H1 (cell line): ENCODE measurements at regions not wholly inside any gene's neighbourhood (a gene's known extent, or its start where the extent isn't known, plus 50 kb on each side); places are given as distances from the start of the nearest gene placed in this dataset.

Experiments
- CTCF ChIA-PET: fragments of 300-600 bp; sonication (Branson Sonifier 250); formaldehyde crosslinking; loops from one replicate; lab custom pipeline; 2021; ENCODE audit not compliant: partially characterized antibody; lab: Charles Lee
- POLR2A ChIA-PET: fragments of 300-600 bp; sonication (Branson Sonifier 250); formaldehyde crosslinking; loops from one replicate; lab custom pipeline; 2021; ENCODE audit warnings: inconsistent platforms; ENCODE audit not compliant: partially characterized antibody; lab: Charles Lee
- DNase-seq, 2 experiments: peaks; one replicate each; pipeline versions ENCODE4 v3.0.0 to v3.0.0-alpha.2; 2010 to 2022; ENCODE audit warnings: low spot score in 2 of 2, low read depth in 1 of 2, mixed read lengths in 1 of 2
- FAIRE-seq: peaks from 2 replicates; lab custom pipeline; 2011; peaks lifted over from hg19 to GRCh38; lab: Jason Lieb, UNC
- H2AFZ ChIP-seq: 2 replicates; pipeline ENCODE4 v1.8.1; 2012; ENCODE audit warnings: low read length, inconsistent platforms
- H2AK5ac ChIP-seq: 2 replicates; pipeline ENCODE4 v1.6.1; 2013; ENCODE audit warnings: low read depth, low read length
- H2BK120ac ChIP-seq: replicated peaks from 2 replicates; pipeline ENCODE3; 2013; ENCODE audit warnings: low read depth, low read length, inconsistent platforms
- H2BK12ac ChIP-seq: 2 replicates; pipeline ENCODE4 v1.6.1; 2013; ENCODE audit warnings: low read depth, low read length
- H2BK15ac ChIP-seq: 2 replicates; pipeline ENCODE4 v1.6.1; 2013; ENCODE audit warnings: low read length
- H2BK20ac ChIP-seq: 2 replicates; pipeline ENCODE4 v1.6.1; 2013; ENCODE audit warnings: low read length
- H2BK5ac ChIP-seq: 2 replicates; pipeline ENCODE4 v1.6.1; 2013; ENCODE audit warnings: low read depth, low read length
- H3K14ac ChIP-seq: 2 replicates; pipeline ENCODE4 v1.6.1; 2013; ENCODE audit warnings: inconsistent platforms; ENCODE audit not compliant: insufficient read length
- H3K18ac ChIP-seq: 2 replicates; pipeline ENCODE4 v1.6.1; 2013; ENCODE audit warnings: low read length; ENCODE audit errors: extremely low read depth
- H3K23ac ChIP-seq: 2 replicates; pipeline ENCODE4 v1.6.1; 2013; ENCODE audit warnings: inconsistent platforms; ENCODE audit not compliant: insufficient read length
- H3K23me2 ChIP-seq: 2 replicates; pipeline ENCODE4 v1.6.1; 2013; ENCODE audit warnings: low read depth, low read length
- H3K27ac ChIP-seq: 2 replicates; pipeline ENCODE4 v1.6.1; 2011; ENCODE audit warnings: low read depth, low read length, inconsistent platforms
- H3K27me3 ChIP-seq, 4 experiments: replicated peaks in 1 of 4; 1 replicate in 1 of 4; 2 replicates in 3 of 4; pipeline versions ENCODE4 v1.6.1 to v1.8.1; 2011 to 2013; ENCODE audit warnings: low read length in 3 of 4, mild to moderate bottlenecking in 3 of 4, inconsistent platforms in 2 of 4, mixed read lengths in 2 of 4, moderate library complexity in 1 of 4; ENCODE audit not compliant: control insufficient read depth in 3 of 4, insufficient read depth in 3 of 4; ENCODE audit errors: extremely low read depth in 1 of 4
- H3K36me3 ChIP-seq, 4 experiments: 2 replicates each; pipeline versions ENCODE4 v1.6.1 to v1.8.1; 2011 to 2013; ENCODE audit warnings: mild to moderate bottlenecking in 4 of 4, low read length in 3 of 4, moderate library complexity in 2 of 4, control low read depth in 1 of 4, inconsistent platforms in 1 of 4; ENCODE audit not compliant: insufficient read depth in 4 of 4, control insufficient read depth in 2 of 4
- H3K4ac ChIP-seq: replicated peaks from 2 replicates; pipeline ENCODE3; 2013; ENCODE audit warnings: low read length, low read depth, mixed read lengths, inconsistent platforms; ENCODE audit not compliant: insufficient read length
- H3K4me1 ChIP-seq, 4 experiments: replicated peaks in 1 of 4; 1 replicate in 1 of 4; 2 replicates in 3 of 4; pipeline versions ENCODE4 v1.6.1 to v1.8.1; 2011 to 2013; ENCODE audit warnings: low read length in 3 of 4, inconsistent platforms in 2 of 4, mixed read lengths in 1 of 4; ENCODE audit not compliant: insufficient read depth in 4 of 4, control insufficient read depth in 3 of 4
- H3K4me2 ChIP-seq, 2 experiments: 2 replicates each; pipeline versions ENCODE4 v1.6.1 to v1.8.1; 2011 to 2013; ENCODE audit warnings: low read depth in 2 of 2, low read length in 2 of 2, control low read depth in 1 of 2, inconsistent platforms in 1 of 2, mild to moderate bottlenecking in 1 of 2; ENCODE audit not compliant: insufficient read depth in 1 of 2
- H3K4me3 ChIP-seq, 4 experiments: fragments of 200-600, 300-600 bp in 1 of 4; sonication (generic), shearing (Covaris generic), sonication (Bioruptor Twin) in 1 of 4; 2 replicates each; pipeline versions ENCODE4 v1.5.1 to v1.8.1; 2011 to 2016; ENCODE audit warnings: low read length in 4 of 4, low read depth in 3 of 4, control low read depth in 2 of 4, inconsistent platforms in 2 of 4, mild to moderate bottlenecking in 2 of 4, mixed read lengths in 1 of 4, moderate library complexity in 1 of 4; ENCODE audit not compliant: insufficient read depth in 2 of 4; ENCODE audit errors: extremely low read depth in 1 of 4
- H3K56ac ChIP-seq: replicated peaks from 2 replicates; pipeline ENCODE3; 2013; ENCODE audit warnings: low read depth, mild to moderate bottlenecking, mixed read lengths, low read length, inconsistent platforms; ENCODE audit not compliant: insufficient read length
- H3K79me1 ChIP-seq: 2 replicates; pipeline ENCODE4 v1.6.1; 2013; ENCODE audit warnings: low read depth, low read length, control low read depth
- H3K79me2 ChIP-seq, 2 experiments: 2 replicates each; pipeline versions ENCODE4 v1.6.1 to v1.8.1; 2012 to 2013; ENCODE audit warnings: low read length in 2 of 2, mild to moderate bottlenecking in 2 of 2, inconsistent platforms in 1 of 2; ENCODE audit not compliant: insufficient read depth in 2 of 2, control insufficient read depth in 1 of 2
- H3K9ac ChIP-seq, 4 experiments: replicated peaks in 1 of 4; 1 replicate in 1 of 4; 2 replicates in 3 of 4; pipeline versions ENCODE4 v1.6.1 to v1.8.1; 2011 to 2013; ENCODE audit warnings: low read depth in 3 of 4, low read length in 3 of 4, control low read depth in 2 of 4, mild to moderate bottlenecking in 2 of 4, moderate library complexity in 2 of 4, inconsistent platforms in 1 of 4; ENCODE audit errors: extremely low read depth in 1 of 4
- H3K9me3 ChIP-seq, 2 experiments: 2 replicates each; pipeline versions ENCODE4 v1.6.1 to v1.8.1; 2012 to 2013; ENCODE audit warnings: mild to moderate bottlenecking in 2 of 2, moderate library complexity in 2 of 2, control low read depth in 1 of 2, inconsistent platforms in 1 of 2, low read depth in 1 of 2, low read length in 1 of 2, mixed read lengths in 1 of 2; ENCODE audit not compliant: insufficient read depth in 2 of 2
- H4K20me1 ChIP-seq, 2 experiments: replicated peaks in 1 of 2; 2 replicates each; pipeline versions ENCODE3 to v1.8.1; 2011 to 2013; ENCODE audit warnings: inconsistent platforms in 2 of 2, low read length in 2 of 2, mild to moderate bottlenecking in 1 of 2; ENCODE audit not compliant: insufficient read depth in 2 of 2, control insufficient read depth in 1 of 2
- H4K5ac ChIP-seq: 2 replicates; pipeline ENCODE4 v1.6.1; 2013; ENCODE audit warnings: low read length, low read depth, mixed read lengths, inconsistent platforms; ENCODE audit not compliant: insufficient read length
- H4K8ac ChIP-seq: 2 replicates; pipeline ENCODE4 v1.8.0; 2013; ENCODE audit warnings: mild to moderate bottlenecking, moderate library complexity, low read length, inconsistent platforms; ENCODE audit not compliant: insufficient read depth; ENCODE audit errors: extremely low read depth
- H4K91ac ChIP-seq: replicated peaks from 2 replicates; pipeline ENCODE3; 2013; ENCODE audit warnings: low read length, mixed read lengths, inconsistent platforms; ENCODE audit not compliant: insufficient read length
- EGR1 ChIP-seq: IDR thresholded peaks from 2 replicates; pipeline ENCODE4 v1.6.1; 2011; ENCODE audit warnings: low read depth, low read length, borderline replicate concordance
- FOSL1 ChIP-seq: IDR thresholded peaks from 2 replicates; pipeline ENCODE4 v1.6.1; 2011; ENCODE audit warnings: mild to moderate bottlenecking, low read depth, low read length, moderate library complexity; ENCODE audit not compliant: insufficient read depth
- HDAC6 ChIP-seq: IDR thresholded peaks from one replicate; pipeline ENCODE4 v1.7.1; 2012; ENCODE audit warnings: low read depth, mild to moderate bottlenecking, inconsistent platforms, low read length, moderate library complexity
- SUZ12 ChIP-seq: fragments of 200-600 bp; sonication (generic); IDR thresholded peaks from 2 replicates; pipeline ENCODE4 v1.6.1; 2012; ENCODE audit warnings: mild to moderate bottlenecking, inconsistent platforms, low read length, moderate library complexity, mixed read lengths
- WGBS, 2 experiments: shearing (Covaris generic) in 1 of 2; methylation state at CpG; one replicate each; pipeline versions ENCODE4 v1.1.6 to v1.1.7; 2013 to 2015; ENCODE audit warnings: low lambda C conversion rate in 2 of 2, mixed read lengths in 2 of 2, inconsistent platforms in 1 of 2, low coverage in 1 of 2, missing lambda C conversion rate in 1 of 2; ENCODE audit not compliant: insufficient replicate concordance in 2 of 2, insufficient coverage in 1 of 2, insufficient read length in 1 of 2; ENCODE audit errors: extremely low coverage in 1 of 2, missing lambda C conversion rate in 1 of 2; 5-methylcytosine and 5-hydroxymethylcytosine counted together

DNA sequence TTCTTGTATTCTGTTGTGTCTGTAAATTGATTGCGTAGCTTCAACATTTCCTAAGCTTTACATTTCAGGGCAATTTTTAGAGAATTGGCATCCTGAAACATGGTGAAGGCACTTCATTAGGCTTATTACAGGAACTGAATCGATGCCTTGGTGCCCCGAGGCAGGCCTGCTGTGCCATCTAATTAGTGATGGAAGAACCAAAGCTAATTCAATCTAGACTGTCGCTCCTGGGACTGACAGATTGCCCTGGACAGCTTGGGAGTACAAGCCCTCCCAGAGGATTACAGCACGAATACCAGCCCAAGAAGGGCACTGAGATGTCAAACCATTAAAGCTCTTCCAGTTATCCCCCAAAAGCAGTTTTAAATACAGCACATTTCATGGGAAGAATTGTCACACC lies 243.2 kb upstream of the ZC3H12C start:
- Histone ChIP-seq H2BK120ac (no peak overlapping the region), H2AK5ac (no peak overlapping the region), H2BK20ac (no peak overlapping the region), H4K5ac (no peak overlapping the region), H3K27me3 (no peaks in the 10 kb centered on the region), H3K18ac (no peak overlapping the region), H3K4me3 (no peak overlapping the region), H2AFZ (no peak overlapping the region), H3K23ac (no peak overlapping the region), H2BK12ac (no peak overlapping the region), H2BK15ac (no peak overlapping the region), H3K4me1 (peaks cover 0 to 2% (median 0%) of the 10 kb centered on the region in 4 experiments; a peak in 1 of 7 replicates), H4K20me1 (no peaks in the 10 kb centered on the region), H3K79me1 (no peaks in the 10 kb centered on the region), H3K4me2 (no peak overlapping the region), H3K27ac (no peak overlapping the region), H3K23me2 (no peaks in the 10 kb centered on the region), H3K79me2 (no peaks in the 10 kb centered on the region), H3K56ac (no peak overlapping the region), H2BK5ac (no peak overlapping the region), H3K9me3 (no peaks in the 10 kb centered on the region), H3K4ac (no peak overlapping the region), H4K91ac (no peak overlapping the region), H3K36me3 (no peaks in the 10 kb centered on the region), H3K14ac (no peak overlapping the region), H4K8ac (no peak overlapping the region), H3K9ac (no peak overlapping the region)
- TF ChIP-seq SUZ12 (no peak), HDAC6 (no peak), EGR1 (no peak), FOSL1 (no peak)
- ChIA-PET CTCF (interaction anchor here (1.1 to 4.8 kb wide), 7 partner anchors 10 to 97 kb away, joined by 3 to 49 read pairs (median 4); no protein-coding TSS in a partner anchor), POLR2A (no interaction called here)
- FAIRE-seq (no peak), DNase-seq (no peak)
- 87% methylated on average over 5 of the region's 5 CpGs; no CpG with 5 or more reads in 1 of the 2 experiments for WGBS, 2 experiments
